Colonic mucosa (tissue), 4 donors: ENCODE measurements at regions not wholly inside any gene's neighbourhood (a gene's known extent, or its start where the extent isn't known, plus 50 kb on each side); places are given as distances from the start of the nearest gene placed in this dataset.

Source experiments
- DNase-seq: peaks from one replicate; pipeline ENCODE4 v3.0.0-alpha.2; 2020
- H3K27ac ChIP-seq: fragments of 200-600 bp; one replicate; pipeline ENCODE4 v1.8.0; 2021
- H3K27me3 ChIP-seq: fragments of 200-600 bp; one replicate; pipeline ENCODE4 v1.8.0; 2021
- H3K36me3 ChIP-seq: fragments of 200-600 bp; one replicate; pipeline ENCODE4 v1.8.0; 2021
- H3K4me1 ChIP-seq: fragments of 200-600 bp; one replicate; pipeline ENCODE4 v1.8.0; 2021; ENCODE audit warnings: mild to moderate bottlenecking
- H3K4me3 ChIP-seq: fragments of 200-600 bp; one replicate; pipeline ENCODE4 v1.8.0; 2021
- H3K9ac ChIP-seq, 2 donors: one replicate each; pipeline ENCODE4 v1.7.0; 2013; ENCODE audit warnings: control low read depth in 2 of 2, low read depth in 2 of 2, low read length in 2 of 2
- H3K9me3 ChIP-seq: fragments of 200-600 bp; one replicate; pipeline ENCODE4 v1.8.0; 2021
- CTCF ChIP-seq: fragments of 200-600 bp; IDR thresholded peaks from one replicate; pipeline ENCODE4 v1.8.0; 2022; ENCODE audit warnings: antibody characterized with exemption, mild to moderate bottlenecking
- intact Hi-C: fragments of 100-400 bp; cut with DNase I; formaldehyde crosslinking; loops from one replicate; pipeline ENCODE4 v1.14.1; 2022
- donor health status: healthy.
- donor health status: DM: no; HTN: no; CAD: no.
- donor health status: DM: no; HTN: no; CAD: no.

- Histone ChIP-seq H3K9me3 (no peaks in the 10 kb centered on the region), H3K36me3 (no peaks in the 10 kb centered on the region), H3K4me3 (no peak overlapping the region), H3K27me3 (no peaks in the 10 kb centered on the region), H3K4me1 (no peaks in the 10 kb centered on the region), H3K9ac (no peak overlapping the region), H3K27ac (no peak overlapping the region)
- intact Hi-C loops = no loop called here
- DNase-seq = no peak
- TF ChIP-seq CTCF = no peak
Observed at GRCh38 chr4:23697722-23698121, 192.1 kb downstream of the PPARGC1A start.

- no peak overlapping the region for H3K4me3 ChIP-seq
- H3K9ac ChIP-seq = no peak overlapping the region
- no peaks in the 10 kb centered on the region for H3K27me3 ChIP-seq
- H3K36me3 ChIP-seq = no peaks in the 10 kb centered on the region
- H3K4me1 ChIP-seq = no peaks in the 10 kb centered on the region
- H3K9me3 ChIP-seq = no peaks in the 10 kb centered on the region
- no peak overlapping the region for H3K27ac ChIP-seq
- intact Hi-C loops = no loop called here
- TF ChIP-seq CTCF = no peak
- DNase-seq = no peak
Observed at GRCh38 chr4:23697001-23697528, 192.8 kb downstream of the PPARGC1A start.

- DNase-seq = no peak
- TF ChIP-seq CTCF = no peak
Observed at GRCh38 chr4:23686169-23686897, 203.5 kb downstream of the PPARGC1A start.

GRCh38 chr4:23685471-23685870, 204.4 kb downstream of the PPARGC1A start:
- intact Hi-C loops = loop anchor here (10.0 kb wide), 1 partner anchor 339 kb away; no protein-coding TSS in a partner anchor
- Histone ChIP-seq H3K9me3 (no peaks in the 10 kb centered on the region), H3K4me3 (no peak overlapping the region), H3K27me3 (no peaks in the 10 kb centered on the region), H3K36me3 (no peaks in the 10 kb centered on the region), H3K4me1 (no peaks in the 10 kb centered on the region), H3K27ac (no peak overlapping the region), H3K9ac (no peak overlapping the region)
- no peak for DNase-seq
- TF ChIP-seq CTCF = no peak

More at GRCh38 chr4:23686169-23686897, 203.5 kb downstream of the PPARGC1A start:
- Histone ChIP-seq H3K9me3 (no peaks in the 10 kb centered on the region), H3K27ac (no peak overlapping the region), H3K27me3 (no peaks in the 10 kb centered on the region), H3K9ac (no peak overlapping the region), H3K4me1 (no peaks in the 10 kb centered on the region), H3K36me3 (no peaks in the 10 kb centered on the region), H3K4me3 (no peak overlapping the region)
- intact Hi-C loops = loop anchor here (10.0 kb wide), 1 partner anchor 338 kb away; no protein-coding TSS in a partner anchor

- Histone ChIP-seq H3K4me1 (no peaks in the 10 kb centered on the region), H3K4me3 (no peak overlapping the region), H3K27ac (no peak overlapping the region), H3K27me3 (no peaks in the 10 kb centered on the region), H3K36me3 (no peaks in the 10 kb centered on the region), H3K9ac (no peak overlapping the region), H3K9me3 (no peaks in the 10 kb centered on the region)
- intact Hi-C loops = loop anchor here (10.0 kb wide), 1 partner anchor 344 kb away; no protein-coding TSS in a partner anchor
- no peak for DNase-seq
- no peak for TF ChIP-seq CTCF
Observed at GRCh38 chr4:23680671-23681518, 209.0 kb downstream of the PPARGC1A start.
